ENCODE measurements at regions not wholly inside any gene's neighbourhood (a gene's known extent, or its start where the extent isn't known, plus 50 kb on each side); places are given as distances from the start of the nearest gene placed in this dataset.

- H3K9ac ChIP-seq (ENCODE audit: low read depth, low read length) = no peak overlapping the region
- H2BK15ac ChIP-seq (ENCODE audit: low read depth, low read length) = no peak overlapping the region
- no peaks in the 10 kb centered on the region for H3K9me1 ChIP-seq (ENCODE audit: insufficient read depth, low read length)
- no peaks in the 10 kb centered on the region for H3K79me1 ChIP-seq (ENCODE audit: low read depth in 1 of 2, low read length in 2 of 2)
- in situ Hi-C loops (cut with MboI; ENCODE audit: low sequenced_read_pairs) (no loop called here), dilution Hi-C loops (cut with HindIII; ENCODE audit: low sequenced_read_pairs, unreplicated experiment) (no loop called here), intact Hi-C loops (cut with micrococcal nuclease) (no loop called here)
- H3K4me2 ChIP-seq (ENCODE audit: low read depth, low read length) = no peak overlapping the region
- H4K20me1 ChIP-seq (ENCODE audit: insufficient read depth, low read length) = no peaks in the 10 kb centered on the region
- H3K18ac ChIP-seq (ENCODE audit: low read depth, low read length) = no peak overlapping the region
- H4K8ac ChIP-seq (ENCODE audit: low read depth in 2 of 2, low read length in 2 of 2) = no peak overlapping the region
- no TSS peak for BruUV-seq (replicated peaks)
- H3K56ac ChIP-seq (ENCODE audit: extremely low read depth, insufficient read depth, low read length) = no peak overlapping the region
- no peak overlapping the region for H3K4ac ChIP-seq (ENCODE audit: low read depth, low read length)
- no peak for TF ChIP-seq RFX5 (IDR thresholded peaks at IDR 0.05; ENCODE audit: low read depth, low read length)
- TF ChIP-seq CTCF (conservative IDR thresholded peaks at IDR 0.05; ENCODE audit: low read depth, low read length) = no peak
- no peak for TF ChIP-seq CHD1 (IDR thresholded peaks at IDR 0.05; ENCODE audit: low read depth, low read length)
- TF ChIP-seq BHLHE40 (IDR thresholded peaks at IDR 0.05; ENCODE audit: low read depth, low read length) = no peak
- no peak for TF ChIP-seq SMC3 (IDR thresholded peaks at IDR 0.05; ENCODE audit: low read depth, low read length)
- TF ChIP-seq MXI1 (IDR thresholded peaks at IDR 0.05; ENCODE audit: borderline replicate concordance, low read depth, low read length) = no peak
- TF ChIP-seq FOS (IDR thresholded peaks at IDR 0.05; ENCODE audit: low read depth, low read length) = no peak
- no peak for TF ChIP-seq CEBPB (IDR thresholded peaks at IDR 0.05; ENCODE audit: low read depth, low read length)
- TF ChIP-seq RCOR1 (IDR thresholded peaks at IDR 0.05; ENCODE audit: insufficient replicate concordance, low read length) = no peak
- TF ChIP-seq MAZ (IDR thresholded peaks at IDR 0.05; ENCODE audit: borderline replicate concordance, low read depth, low read length) = no peak
- no peak for TF ChIP-seq RAD21 (IDR thresholded peaks at IDR 0.05; ENCODE audit: low read length)
- no peak for TF ChIP-seq POLR2A (IDR thresholded peaks at IDR 0.05; ENCODE audit: low read depth, low read length)
- TF ChIP-seq ELK1 (IDR thresholded peaks at IDR 0.05; ENCODE audit: borderline replicate concordance, low read depth, low read length) = no peak
- TF ChIP-seq USF2 (IDR thresholded peaks at IDR 0.05; ENCODE audit: low read depth, low read length) = no peak
- TF ChIP-seq NFE2L2 (IDR thresholded peaks at IDR 0.05; ENCODE audit: low read depth, low read length) = no peak
- no peak for TF ChIP-seq MAFK (IDR thresholded peaks at IDR 0.05; ENCODE audit: low read depth, low read length)
- ChIA-PET POLR2A (ENCODE audit: unreplicated experiment) (no interaction called here), CTCF (no interaction called here)
- no peak overlapping the region for H2BK5ac ChIP-seq (ENCODE audit: low read depth, low read length, poor library complexity, severe bottlenecking)
- no peak overlapping the region for H3K4me3 ChIP-seq (ENCODE audit: insufficient read depth, low read depth, low read length)
- DNase-seq (no peak), ATAC-seq (ENCODE audit: low read depth) (no peak)
- H3K23ac ChIP-seq (ENCODE audit: low read depth, low read length) = no peak overlapping the region
- no peak overlapping the region for H2BK20ac ChIP-seq (ENCODE audit: low read depth, low read length)
- H2AK9ac ChIP-seq (replicated peaks; ENCODE audit: low read depth, low read length, poor library complexity) = no peak overlapping the region
- no peaks in the 10 kb centered on the region for H3K36me3 ChIP-seq (ENCODE audit: control insufficient read depth, insufficient read depth, low read length)
- 0 out of 2 replicates have a peak, but pooled peaks cover 4% of the 10 kb centered on the region for H3K9me3 ChIP-seq (ENCODE audit: control insufficient read depth, insufficient read depth, low read length)
- no peak overlapping the region for H2AK5ac ChIP-seq (ENCODE audit: low read depth, low read length)
- WGBS, 2 experiments (ENCODE audit: extremely low coverage in 2 of 2, insufficient read length in 1 of 2) = no CpG with 5 or more reads among the region's 4 CpGs
- no peaks in the 10 kb centered on the region for H3K4me1 ChIP-seq (ENCODE audit: control insufficient read depth, insufficient read depth, low read length)
- no peaks in the 10 kb centered on the region for H3K27me3 ChIP-seq (ENCODE audit: control insufficient read depth, insufficient read depth, low read length)
- H2BK120ac ChIP-seq (ENCODE audit: low read depth, low read length) = no peak overlapping the region
- H2AFZ ChIP-seq (replicated peaks; ENCODE audit: low read length, poor library complexity) = no peak overlapping the region
- no peak overlapping the region for H4K5ac ChIP-seq (ENCODE audit: low read depth, low read length)
- H3K14ac ChIP-seq (replicated peaks; ENCODE audit: low read depth, low read length) = no peak overlapping the region
- no peak overlapping the region for H3K27ac ChIP-seq (ENCODE audit: insufficient read depth, low read length)
- H4K91ac ChIP-seq (ENCODE audit: insufficient read depth, low read depth, low read length) = no peak overlapping the region
These were observed 555.5 kb upstream of the LRRTM4 start for GRCh38 chr2:78077633-78078032.

Measured in IMR-90 (cell line).